GM19239 (cell line): ENCODE measurements at regions not wholly inside any gene's neighbourhood (a gene's known extent, or its start where the extent isn't known, plus 50 kb on each side); places are given as distances from the start of the nearest gene placed in this dataset.

ENCODE experiments used
- DNase-seq: peaks from one replicate; pipeline ENCODE4 v3.0.0; 2011; ENCODE audit warnings: low spot score; ENCODE audit not compliant: insufficient read length
- FAIRE-seq: peaks from 2 replicates; lab custom pipeline; 2011; peaks lifted over from hg19 to GRCh38; lab: Jason Lieb, UNC

DNA sequence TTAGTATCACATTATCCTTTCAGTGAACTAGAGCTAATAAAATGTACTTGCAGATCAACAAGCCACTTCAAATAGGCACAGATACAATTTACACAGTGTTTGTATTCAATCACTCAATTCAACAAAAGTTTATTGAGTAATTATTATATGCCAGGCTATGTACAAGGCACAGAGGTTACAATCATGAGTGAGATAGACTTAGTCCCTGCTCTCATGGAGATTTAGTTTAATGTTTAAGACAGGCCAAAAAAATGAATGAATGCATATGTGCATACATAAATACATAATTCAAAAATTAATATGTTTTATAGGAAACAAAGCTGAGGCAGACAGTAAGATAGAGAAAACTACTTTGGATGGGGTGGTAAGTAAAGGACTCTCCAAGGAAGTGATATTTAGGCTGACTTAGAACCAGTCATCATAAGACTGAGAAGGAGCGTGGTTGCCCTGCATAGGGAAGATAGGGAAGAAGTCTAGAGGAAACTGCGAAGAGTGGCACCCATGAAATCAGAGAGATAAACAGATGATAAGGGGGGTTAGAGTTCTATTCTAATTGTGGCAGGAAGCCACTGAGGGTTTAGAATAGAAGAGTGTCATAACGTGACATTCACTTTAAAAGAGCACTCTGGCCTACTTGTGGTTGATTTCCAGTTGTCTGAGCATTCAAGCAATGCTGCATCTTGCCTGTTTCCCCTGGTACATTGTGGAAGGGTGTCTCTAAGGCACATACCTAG is 49.7 kb upstream of the GRAMD2B start:
- FAIRE-seq, result no peak

More for the DNA sequence above, 49.7 kb upstream of the GRAMD2B start:
- no peak for DNase-seq
